IMR-90 (cell line): ENCODE measurements at regions not wholly inside any gene's neighbourhood (a gene's known extent, or its start where the extent isn't known, plus 50 kb on each side); places are given as distances from the start of the nearest gene placed in this dataset.

Source experiments
- ATAC-seq: fragments of 200-7000 bp; cut with Tn5 transposase; 2 replicates; pipeline ENCODE4 v1.9.1; 2020; ENCODE audit warnings: low read depth, mild to moderate bottlenecking, moderate library complexity
- BruUV-seq: library from RNA; stranded (reverse); fragments of 400-500 nt; replicated peaks from 2 replicates; lab custom pipeline; 2021; lab: Mats Ljungman, UMichigan
- CTCF ChIA-PET: fragments of 300-600 bp; formaldehyde crosslinking; extraction: SDS; loops from one replicate; lab custom pipeline; 2021; ENCODE audit warnings: antibody characterized with exemption; lab: Yijun Ruan, JAX
- POLR2A ChIA-PET: fragments of 300-600 bp; sonication (Branson Sonifier 250); formaldehyde crosslinking; loops from one replicate; lab custom pipeline; 2022; ENCODE audit warnings: antibody characterized with exemption; ENCODE audit not compliant: unreplicated experiment; lab: Charles Lee
- DNase-seq: peaks from one replicate; pipeline ENCODE4 v3.0.0; 2013
- H2AFZ ChIP-seq: replicated peaks from 2 replicates; pipeline ENCODE3; 2013; ENCODE audit warnings: low read length, mild to moderate bottlenecking; ENCODE audit not compliant: poor library complexity
- H2AK5ac ChIP-seq: 2 replicates; pipeline ENCODE4 v1.6.1; 2013; ENCODE audit warnings: low read depth, low read length, inconsistent platforms
- H2AK9ac ChIP-seq: replicated peaks from 2 replicates; pipeline ENCODE3; 2013; ENCODE audit warnings: mild to moderate bottlenecking, low read depth, low read length, moderate library complexity; ENCODE audit not compliant: poor library complexity
- H2BK120ac ChIP-seq: 2 replicates; pipeline ENCODE4 v1.6.1; 2013; ENCODE audit warnings: low read depth, low read length, inconsistent platforms
- H2BK15ac ChIP-seq: 3 replicates; pipeline ENCODE4 v1.6.1; 2013; ENCODE audit warnings: low read depth, low read length, inconsistent platforms
- H2BK20ac ChIP-seq: 2 replicates; pipeline ENCODE4 v1.6.1; 2013; ENCODE audit warnings: low read depth, mild to moderate bottlenecking, inconsistent platforms, low read length, moderate library complexity
- H2BK5ac ChIP-seq: 2 replicates; pipeline ENCODE4 v1.6.1; 2013; ENCODE audit warnings: mild to moderate bottlenecking, low read depth, low read length, inconsistent platforms; ENCODE audit not compliant: poor library complexity, severe bottlenecking
- H3K14ac ChIP-seq: replicated peaks from 2 replicates; pipeline ENCODE4 v1.6.1; 2013; ENCODE audit warnings: low read depth, low read length, inconsistent platforms
- H3K18ac ChIP-seq: 2 replicates; pipeline ENCODE4 v1.6.1; 2013; ENCODE audit warnings: low read depth, low read length, control low read depth
- H3K23ac ChIP-seq: 2 replicates; pipeline ENCODE4 v1.6.1; 2013; ENCODE audit warnings: low read depth, low read length, inconsistent platforms
- H3K27ac ChIP-seq: 2 replicates; pipeline ENCODE4 v1.5.1; 2013; ENCODE audit warnings: mild to moderate bottlenecking, control low read depth, low read length; ENCODE audit not compliant: insufficient read depth
- H3K27me3 ChIP-seq: 2 replicates; pipeline ENCODE4 v1.6.1; 2013; ENCODE audit warnings: low read length; ENCODE audit not compliant: control insufficient read depth, insufficient read depth
- H3K36me3 ChIP-seq: 2 replicates; pipeline ENCODE4 v1.6.1; 2013; ENCODE audit warnings: low read length, mixed read lengths; ENCODE audit not compliant: control insufficient read depth, insufficient read depth
- H3K4ac ChIP-seq: 2 replicates; pipeline ENCODE4 v1.6.1; 2013; ENCODE audit warnings: low read depth, low read length, inconsistent platforms
- H3K4me1 ChIP-seq: 2 replicates; pipeline ENCODE4 v1.6.1; 2013; ENCODE audit warnings: low read length, mixed read lengths; ENCODE audit not compliant: control insufficient read depth, insufficient read depth
- H3K4me2 ChIP-seq: 2 replicates; pipeline ENCODE4 v1.6.1; 2013; ENCODE audit warnings: low read depth, mild to moderate bottlenecking, control low read depth, low read length, moderate library complexity
- H3K4me3 ChIP-seq: 2 replicates; pipeline ENCODE4 v1.5.1; 2013; ENCODE audit warnings: low read depth, mild to moderate bottlenecking, control low read depth, low read length, moderate library complexity; ENCODE audit not compliant: insufficient read depth
- H3K56ac ChIP-seq: 2 replicates; pipeline ENCODE4 v1.6.1; 2013; ENCODE audit warnings: low read length, inconsistent platforms; ENCODE audit not compliant: insufficient read depth; ENCODE audit errors: extremely low read depth
- H3K79me1 ChIP-seq, 2 experiments: 2 replicates each; pipeline ENCODE4 v1.6.1; 2013; ENCODE audit warnings: low read length in 2 of 2, inconsistent platforms in 1 of 2, low read depth in 1 of 2
- H3K9ac ChIP-seq: 2 replicates; pipeline ENCODE4 v1.6.1; 2013; ENCODE audit warnings: low read depth, low read length, control low read depth
- H3K9me1 ChIP-seq: 2 replicates; pipeline ENCODE4 v1.6.1; 2013; ENCODE audit warnings: low read length, inconsistent platforms; ENCODE audit not compliant: insufficient read depth
- H3K9me3 ChIP-seq: 2 replicates; pipeline ENCODE4 v1.6.1; 2013; ENCODE audit warnings: low read length; ENCODE audit not compliant: control insufficient read depth, insufficient read depth
- H4K20me1 ChIP-seq: 2 replicates; pipeline ENCODE4 v1.6.1; 2013; ENCODE audit warnings: low read length, inconsistent platforms; ENCODE audit not compliant: insufficient read depth
- H4K5ac ChIP-seq: 2 replicates; pipeline ENCODE4 v1.6.1; 2013; ENCODE audit warnings: mild to moderate bottlenecking, low read depth, low read length, control low read depth
- H4K8ac ChIP-seq, 2 experiments: 2 replicates each; pipeline ENCODE4 v1.6.1; 2013; ENCODE audit warnings: low read depth in 2 of 2, low read length in 2 of 2, control low read depth in 1 of 2, inconsistent platforms in 1 of 2
- H4K91ac ChIP-seq: 2 replicates; pipeline ENCODE4 v1.6.1; 2013; ENCODE audit warnings: low read depth, low read length, inconsistent platforms; ENCODE audit not compliant: insufficient read depth
- CHD1 ChIP-seq: IDR thresholded peaks from 2 replicates; pipeline ENCODE4 v1.6.1; 2012; ENCODE audit warnings: low read depth, low read length, improper control_type of control experiment
- ELK1 ChIP-seq: fragments of 150-350 bp; IDR thresholded peaks from 2 replicates; pipeline ENCODE4 v1.6.1; 2016; ENCODE audit warnings: low read depth, mild to moderate bottlenecking, low read length, moderate library complexity, borderline replicate concordance
- FOS ChIP-seq: fragments of 150-350 bp; IDR thresholded peaks from 2 replicates; pipeline ENCODE4 v1.6.1; 2016; ENCODE audit warnings: low read depth, low read length
- POLR2A ChIP-seq: IDR thresholded peaks from 2 replicates; pipeline ENCODE4 v1.6.1; 2012; ENCODE audit warnings: mild to moderate bottlenecking, low read depth, low read length
- USF2 ChIP-seq: fragments of 150-350 bp; IDR thresholded peaks from 2 replicates; pipeline ENCODE4 v1.6.1; 2017; ENCODE audit warnings: mild to moderate bottlenecking, antibody characterized with exemption, low read length, low read depth
- WGBS, 2 experiments: methylation state at CpG; one replicate each; pipeline versions ENCODE4 v1.1.5 to v1.1.7; 2013; ENCODE audit warnings: missing lambda C conversion rate in 2 of 2; ENCODE audit not compliant: insufficient read length in 1 of 2; ENCODE audit errors: extremely low coverage in 2 of 2; 5-methylcytosine and 5-hydroxymethylcytosine counted together
- dilution Hi-C: fragments of 300-500 bp; cut with HindIII; formaldehyde crosslinking; loops from one replicate; pipeline ENCODE4 v1.14.3; 2018; ENCODE audit warnings: low sequenced_read_pairs; ENCODE audit not compliant: unreplicated experiment
- in situ Hi-C: fragments of 300-500 bp; cut with MboI; formaldehyde crosslinking; loops from 3 replicates; pipeline ENCODE4 v1.14.3; 2019; ENCODE audit warnings: low sequenced_read_pairs, inconsistent platforms, mixed read lengths
- intact Hi-C: fragments of 100-400 bp; cut with micrococcal nuclease; formaldehyde crosslinking; loops from 2 replicates; pipeline ENCODE4 v1.10.0; 2022

GRCh38 chr18:64850791-64851190 lies 701.9 kb upstream of the LINC00305 start:
- Histone ChIP-seq H2AK5ac (no peak overlapping the region), H3K4me1 (no peaks in the 10 kb centered on the region), H2BK20ac (no peak overlapping the region), H3K14ac (no peak overlapping the region), H3K9me3 (no peaks in the 10 kb centered on the region), H2BK5ac (no peak overlapping the region), H2AFZ (no peak overlapping the region), H2AK9ac (no peak overlapping the region), H3K4ac (no peak overlapping the region), H2BK120ac (no peak overlapping the region), H2BK15ac (no peak overlapping the region), H4K5ac (no peak overlapping the region), H3K9me1 (no peaks in the 10 kb centered on the region), H3K18ac (no peak overlapping the region), H4K91ac (no peak overlapping the region), H3K4me3 (no peak overlapping the region), H3K4me2 (no peak overlapping the region), H4K8ac (no peak overlapping the region), H3K27me3 (no peaks in the 10 kb centered on the region), H4K20me1 (no peaks in the 10 kb centered on the region), H3K27ac (no peak overlapping the region), H3K56ac (no peak overlapping the region), H3K23ac (no peak overlapping the region), H3K36me3 (no peaks in the 10 kb centered on the region), H3K79me1 (no peaks in the 10 kb centered on the region), H3K9ac (no peak overlapping the region)
- intact Hi-C loops: no loop called here
- in situ Hi-C loops: no loop called here
- ChIA-PET CTCF (no interaction called here), POLR2A (no interaction called here)
- no peak for DNase-seq
- ATAC-seq: no peak
- no CpG with 5 or more reads among the region's 1 CpG for WGBS, 2 experiments
- BruUV-seq: no TSS peak
- dilution Hi-C loops: no loop called here
- TF ChIP-seq CHD1: no peak
- TF ChIP-seq ELK1: no peak
- TF ChIP-seq POLR2A: no peak
- TF ChIP-seq USF2: no peak
- no peak for TF ChIP-seq FOS
